GM23338 (cell line): ENCODE measurements at regions not wholly inside any gene's neighbourhood (a gene's known extent, or its start where the extent isn't known, plus 50 kb on each side); places are given as distances from the start of the nearest gene placed in this dataset.

Experiments
- ATAC-seq: fragments of 200-7000 bp; cut with Tn5 transposase; 3 replicates; pipeline ENCODE4 v1.9.1; 2020
- DNase-seq: peaks from one replicate; pipeline ENCODE4 v3.0.0-alpha.2; 2015; ENCODE audit warnings: low spot score
- H2AFZ ChIP-seq: fragments of 200-600 bp; sonication (generic); 2 replicates; pipeline ENCODE4 v1.8.0; 2016; ENCODE audit warnings: antibody characterized with exemption, mild to moderate bottlenecking, moderate library complexity
- H3F3A ChIP-seq: fragments of 200-600 bp; sonication (generic); replicated peaks from 2 replicates; pipeline ENCODE4 v1.8.0; 2017; ENCODE audit warnings: antibody characterized with exemption, mixed run types, low read depth
- H3K27ac ChIP-seq: fragments of 200-600 bp; sonication (generic); 2 replicates; pipeline ENCODE4 v1.6.1; 2016; ENCODE audit warnings: low read depth
- H3K27me3 ChIP-seq: fragments of 200-600 bp; sonication (generic); 2 replicates; pipeline ENCODE4 v1.8.0; 2016; ENCODE audit warnings: mild to moderate bottlenecking, mixed run types, moderate library complexity; ENCODE audit not compliant: insufficient read depth
- H3K36me3 ChIP-seq: fragments of 200-600 bp; sonication (generic); 2 replicates; pipeline ENCODE4 v1.8.0; 2016; ENCODE audit warnings: mild to moderate bottlenecking; ENCODE audit not compliant: insufficient read depth
- H3K4me1 ChIP-seq: fragments of 200-600 bp; sonication (generic); 2 replicates; pipeline ENCODE4 v1.8.0; 2016; ENCODE audit warnings: mild to moderate bottlenecking, moderate library complexity; ENCODE audit not compliant: insufficient read depth
- H3K4me2 ChIP-seq: fragments of 200-600 bp; sonication (generic); 2 replicates; pipeline ENCODE4 v1.7.1; 2017; ENCODE audit warnings: mixed run types
- H3K4me3 ChIP-seq: fragments of 200-600 bp; sonication (generic); 2 replicates; pipeline ENCODE4 v1.6.1; 2016; ENCODE audit warnings: mixed run types
- H3K79me2 ChIP-seq: fragments of 200-600 bp; sonication (generic); replicated peaks from 2 replicates; pipeline ENCODE4 v1.8.0; 2017; ENCODE audit warnings: mild to moderate bottlenecking; ENCODE audit not compliant: insufficient read depth
- H3K9me2 ChIP-seq: fragments of 200-600 bp; sonication (generic); 2 replicates; pipeline ENCODE4 v1.8.0; 2017; ENCODE audit not compliant: insufficient read depth
- H4K20me1 ChIP-seq: fragments of 200-600 bp; sonication (generic); replicated peaks from 2 replicates; pipeline ENCODE4 v1.8.0; 2017; ENCODE audit warnings: mild to moderate bottlenecking; ENCODE audit not compliant: insufficient read depth
- H3K27ac Mint-ChIP-seq: 2 replicates; pipeline ENCODE4 v1.8.0; 2020; ENCODE audit warnings: inconsistent platforms, mild to moderate bottlenecking, moderate library complexity, mixed read lengths
- H3K27me3 Mint-ChIP-seq: 3 replicates; pipeline ENCODE4 v1.8.0; 2022; ENCODE audit warnings: low read depth, mild to moderate bottlenecking, moderate library complexity, mixed read lengths, inconsistent platforms; ENCODE audit not compliant: insufficient read depth, poor library complexity
- H3K36me3 Mint-ChIP-seq: 3 replicates; pipeline ENCODE4 v1.8.0; 2021; ENCODE audit warnings: low read depth, mild to moderate bottlenecking, inconsistent platforms, moderate library complexity, mixed read lengths
- H3K4me1 Mint-ChIP-seq: 3 replicates; pipeline ENCODE4 v1.8.0; 2020; ENCODE audit warnings: mild to moderate bottlenecking, inconsistent platforms, mixed read lengths
- H3K4me3 Mint-ChIP-seq: 3 replicates; pipeline ENCODE4 v1.8.0; 2021; ENCODE audit warnings: moderate library complexity, mild to moderate bottlenecking, inconsistent platforms, mixed read lengths
- H3K9me3 Mint-ChIP-seq: 3 replicates; pipeline ENCODE4 v1.8.0; 2020; ENCODE audit warnings: moderate library complexity, mild to moderate bottlenecking, inconsistent platforms, mixed read lengths
- CREB1 ChIP-seq: fragments of 250-450 bp; sonication (Bioruptor Pico); IDR thresholded peaks from 2 replicates; pipeline ENCODE4 v1.5.0; 2020; ENCODE audit warnings: low read depth, mild to moderate bottlenecking, moderate library complexity
- EZH2 ChIP-seq: fragments of 200-600 bp; sonication (generic); IDR thresholded peaks from one replicate; pipeline ENCODE4 v1.8.0; 2017; ENCODE audit warnings: antibody characterized with exemption, mild to moderate bottlenecking, low read depth; ENCODE audit not compliant: unreplicated experiment
- EZH2phosphoT487 ChIP-seq: fragments of 200-600 bp; sonication (generic); IDR thresholded peaks from one replicate; pipeline ENCODE4 v1.8.1; 2018; ENCODE audit warnings: antibody characterized with exemption; ENCODE audit not compliant: unreplicated experiment
- JUNB ChIP-seq: IDR thresholded peaks from one replicate; pipeline ENCODE4 v1.6.1; 2016; ENCODE audit warnings: antibody characterized with exemption; ENCODE audit not compliant: unreplicated experiment
- NANOG ChIP-seq: IDR thresholded peaks from 2 replicates; pipeline ENCODE4 v1.6.1; 2016; ENCODE audit warnings: antibody characterized with exemption, borderline replicate concordance
- POLR2AphosphoS5 ChIP-seq: IDR thresholded peaks from 2 replicates; pipeline ENCODE4 v1.6.1; 2016; ENCODE audit warnings: antibody characterized with exemption, low read depth
- STAT1 ChIP-seq: IDR thresholded peaks from one replicate; pipeline ENCODE4 v1.6.1; 2016; ENCODE audit warnings: antibody characterized with exemption; ENCODE audit not compliant: unreplicated experiment
- ZNF114 ChIP-seq: fragments of 250-450 bp; sonication (Bioruptor Pico); IDR thresholded peaks from 2 replicates; pipeline ENCODE4 v1.5.0; 2020; ENCODE audit warnings: mild to moderate bottlenecking, moderate library complexity
- ZNF331 ChIP-seq: fragments of 250-450 bp; sonication (Bioruptor Pico); IDR thresholded peaks from 2 replicates; pipeline ENCODE4 v1.5.0; 2020; ENCODE audit warnings: low read depth, mild to moderate bottlenecking, moderate library complexity
- TF ChIP-seq, protein P1 (sequence below): IDR thresholded peaks from 2 replicates; pipeline ENCODE4 v1.6.1; 2016; ENCODE audit warnings: antibody characterized with exemption
- TF ChIP-seq, protein P2 (sequence below): IDR thresholded peaks from one replicate; pipeline ENCODE4 v1.6.1; 2018; ENCODE audit warnings: antibody characterized with exemption; ENCODE audit not compliant: unreplicated experiment
- TF ChIP-seq, protein P3 (sequence below): fragments of 250-450 bp; sonication (Bioruptor Pico); IDR thresholded peaks from 2 replicates; pipeline ENCODE4 v1.5.0; 2020; ENCODE audit warnings: mild to moderate bottlenecking, moderate library complexity
- TF ChIP-seq, protein P4 (sequence below), 2 experiments: fragments of 200-600 bp in 1 of 2; sonication (generic) in 1 of 2; conservative IDR thresholded peaks; 2 replicates each; pipeline versions ENCODE4 v1.5.1 to v1.6.1; 2016 to 2017; ENCODE audit warnings: antibody characterized with exemption in 2 of 2, low read depth in 2 of 2, mild to moderate bottlenecking in 2 of 2, moderate library complexity in 1 of 2

DNA sequence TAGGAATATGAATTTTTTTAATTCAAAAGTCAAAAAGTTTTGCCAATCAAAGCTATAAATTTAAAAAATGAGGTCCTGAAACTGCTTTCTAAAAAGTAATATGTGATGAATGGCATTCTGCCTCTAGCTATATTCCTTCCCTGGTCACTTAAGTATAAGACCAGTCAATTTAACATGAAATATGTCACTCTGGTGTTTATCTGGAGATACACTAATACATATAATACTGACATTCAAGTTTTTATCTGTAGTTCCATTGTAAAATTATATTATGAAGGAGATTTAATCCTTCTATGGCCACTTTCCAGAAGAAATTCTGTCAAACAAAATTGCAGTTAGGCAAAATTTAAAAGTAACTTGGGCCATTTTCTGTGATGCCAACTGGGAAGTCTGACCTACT, 236.8 kb downstream of the CNTN3 start:
- Mint-ChIP-seq H3K4me3 (no peak overlapping the region), H3K27ac (no peak overlapping the region), H3K27me3 (peaks cover 2% of the 10 kb centered on the region), H3K4me1 (peaks cover 9% of the 10 kb centered on the region), H3K9me3 (peaks cover 8% of the 10 kb centered on the region; the same call in 2 of the 3 replicates), H3K36me3 (peaks cover 5% of the 10 kb centered on the region; the same call in 2 of the 3 replicates)
- Histone ChIP-seq H3K27me3 (no peaks in the 10 kb centered on the region), H3K4me3 (no peak overlapping the region), H3K4me1 (no peaks in the 10 kb centered on the region), H3F3A (no peaks in the 10 kb centered on the region), H3K4me2 (no peak overlapping the region), H4K20me1 (no peaks in the 10 kb centered on the region), H3K79me2 (no peaks in the 10 kb centered on the region), H3K36me3 (no peaks in the 10 kb centered on the region), H3K27ac (no peak overlapping the region), H2AFZ (no peak overlapping the region), H3K9me2 (no peaks in the 10 kb centered on the region)
- ATAC-seq (no peak), DNase-seq (no peak)
- TF ChIP-seq JUNB (no peak), ZNF114 (CRISPR knock-in tag) (no peak), NANOG (no peak), STAT1 (no peak), EZH2phosphoT487 (no peak), ZNF331 (CRISPR knock-in tag) (no peak), EZH2 (no peak), POLR2AphosphoS5 (no peak), CREB1 (CRISPR knock-in tag) (no peak)
- TF ChIP-seq, protein P1, sequence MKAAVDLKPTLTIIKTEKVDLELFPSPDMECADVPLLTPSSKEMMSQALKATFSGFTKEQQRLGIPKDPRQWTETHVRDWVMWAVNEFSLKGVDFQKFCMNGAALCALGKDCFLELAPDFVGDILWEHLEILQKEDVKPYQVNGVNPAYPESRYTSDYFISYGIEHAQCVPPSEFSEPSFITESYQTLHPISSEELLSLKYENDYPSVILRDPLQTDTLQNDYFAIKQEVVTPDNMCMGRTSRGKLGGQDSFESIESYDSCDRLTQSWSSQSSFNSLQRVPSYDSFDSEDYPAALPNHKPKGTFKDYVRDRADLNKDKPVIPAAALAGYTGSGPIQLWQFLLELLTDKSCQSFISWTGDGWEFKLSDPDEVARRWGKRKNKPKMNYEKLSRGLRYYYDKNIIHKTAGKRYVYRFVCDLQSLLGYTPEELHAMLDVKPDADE: no peak
- TF ChIP-seq, protein P2, sequence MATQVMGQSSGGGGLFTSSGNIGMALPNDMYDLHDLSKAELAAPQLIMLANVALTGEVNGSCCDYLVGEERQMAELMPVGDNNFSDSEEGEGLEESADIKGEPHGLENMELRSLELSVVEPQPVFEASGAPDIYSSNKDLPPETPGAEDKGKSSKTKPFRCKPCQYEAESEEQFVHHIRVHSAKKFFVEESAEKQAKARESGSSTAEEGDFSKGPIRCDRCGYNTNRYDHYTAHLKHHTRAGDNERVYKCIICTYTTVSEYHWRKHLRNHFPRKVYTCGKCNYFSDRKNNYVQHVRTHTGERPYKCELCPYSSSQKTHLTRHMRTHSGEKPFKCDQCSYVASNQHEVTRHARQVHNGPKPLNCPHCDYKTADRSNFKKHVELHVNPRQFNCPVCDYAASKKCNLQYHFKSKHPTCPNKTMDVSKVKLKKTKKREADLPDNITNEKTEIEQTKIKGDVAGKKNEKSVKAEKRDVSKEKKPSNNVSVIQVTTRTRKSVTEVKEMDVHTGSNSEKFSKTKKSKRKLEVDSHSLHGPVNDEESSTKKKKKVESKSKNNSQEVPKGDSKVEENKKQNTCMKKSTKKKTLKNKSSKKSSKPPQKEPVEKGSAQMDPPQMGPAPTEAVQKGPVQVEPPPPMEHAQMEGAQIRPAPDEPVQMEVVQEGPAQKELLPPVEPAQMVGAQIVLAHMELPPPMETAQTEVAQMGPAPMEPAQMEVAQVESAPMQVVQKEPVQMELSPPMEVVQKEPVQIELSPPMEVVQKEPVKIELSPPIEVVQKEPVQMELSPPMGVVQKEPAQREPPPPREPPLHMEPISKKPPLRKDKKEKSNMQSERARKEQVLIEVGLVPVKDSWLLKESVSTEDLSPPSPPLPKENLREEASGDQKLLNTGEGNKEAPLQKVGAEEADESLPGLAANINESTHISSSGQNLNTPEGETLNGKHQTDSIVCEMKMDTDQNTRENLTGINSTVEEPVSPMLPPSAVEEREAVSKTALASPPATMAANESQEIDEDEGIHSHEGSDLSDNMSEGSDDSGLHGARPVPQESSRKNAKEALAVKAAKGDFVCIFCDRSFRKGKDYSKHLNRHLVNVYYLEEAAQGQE: no peak
- TF ChIP-seq, protein P3, sequence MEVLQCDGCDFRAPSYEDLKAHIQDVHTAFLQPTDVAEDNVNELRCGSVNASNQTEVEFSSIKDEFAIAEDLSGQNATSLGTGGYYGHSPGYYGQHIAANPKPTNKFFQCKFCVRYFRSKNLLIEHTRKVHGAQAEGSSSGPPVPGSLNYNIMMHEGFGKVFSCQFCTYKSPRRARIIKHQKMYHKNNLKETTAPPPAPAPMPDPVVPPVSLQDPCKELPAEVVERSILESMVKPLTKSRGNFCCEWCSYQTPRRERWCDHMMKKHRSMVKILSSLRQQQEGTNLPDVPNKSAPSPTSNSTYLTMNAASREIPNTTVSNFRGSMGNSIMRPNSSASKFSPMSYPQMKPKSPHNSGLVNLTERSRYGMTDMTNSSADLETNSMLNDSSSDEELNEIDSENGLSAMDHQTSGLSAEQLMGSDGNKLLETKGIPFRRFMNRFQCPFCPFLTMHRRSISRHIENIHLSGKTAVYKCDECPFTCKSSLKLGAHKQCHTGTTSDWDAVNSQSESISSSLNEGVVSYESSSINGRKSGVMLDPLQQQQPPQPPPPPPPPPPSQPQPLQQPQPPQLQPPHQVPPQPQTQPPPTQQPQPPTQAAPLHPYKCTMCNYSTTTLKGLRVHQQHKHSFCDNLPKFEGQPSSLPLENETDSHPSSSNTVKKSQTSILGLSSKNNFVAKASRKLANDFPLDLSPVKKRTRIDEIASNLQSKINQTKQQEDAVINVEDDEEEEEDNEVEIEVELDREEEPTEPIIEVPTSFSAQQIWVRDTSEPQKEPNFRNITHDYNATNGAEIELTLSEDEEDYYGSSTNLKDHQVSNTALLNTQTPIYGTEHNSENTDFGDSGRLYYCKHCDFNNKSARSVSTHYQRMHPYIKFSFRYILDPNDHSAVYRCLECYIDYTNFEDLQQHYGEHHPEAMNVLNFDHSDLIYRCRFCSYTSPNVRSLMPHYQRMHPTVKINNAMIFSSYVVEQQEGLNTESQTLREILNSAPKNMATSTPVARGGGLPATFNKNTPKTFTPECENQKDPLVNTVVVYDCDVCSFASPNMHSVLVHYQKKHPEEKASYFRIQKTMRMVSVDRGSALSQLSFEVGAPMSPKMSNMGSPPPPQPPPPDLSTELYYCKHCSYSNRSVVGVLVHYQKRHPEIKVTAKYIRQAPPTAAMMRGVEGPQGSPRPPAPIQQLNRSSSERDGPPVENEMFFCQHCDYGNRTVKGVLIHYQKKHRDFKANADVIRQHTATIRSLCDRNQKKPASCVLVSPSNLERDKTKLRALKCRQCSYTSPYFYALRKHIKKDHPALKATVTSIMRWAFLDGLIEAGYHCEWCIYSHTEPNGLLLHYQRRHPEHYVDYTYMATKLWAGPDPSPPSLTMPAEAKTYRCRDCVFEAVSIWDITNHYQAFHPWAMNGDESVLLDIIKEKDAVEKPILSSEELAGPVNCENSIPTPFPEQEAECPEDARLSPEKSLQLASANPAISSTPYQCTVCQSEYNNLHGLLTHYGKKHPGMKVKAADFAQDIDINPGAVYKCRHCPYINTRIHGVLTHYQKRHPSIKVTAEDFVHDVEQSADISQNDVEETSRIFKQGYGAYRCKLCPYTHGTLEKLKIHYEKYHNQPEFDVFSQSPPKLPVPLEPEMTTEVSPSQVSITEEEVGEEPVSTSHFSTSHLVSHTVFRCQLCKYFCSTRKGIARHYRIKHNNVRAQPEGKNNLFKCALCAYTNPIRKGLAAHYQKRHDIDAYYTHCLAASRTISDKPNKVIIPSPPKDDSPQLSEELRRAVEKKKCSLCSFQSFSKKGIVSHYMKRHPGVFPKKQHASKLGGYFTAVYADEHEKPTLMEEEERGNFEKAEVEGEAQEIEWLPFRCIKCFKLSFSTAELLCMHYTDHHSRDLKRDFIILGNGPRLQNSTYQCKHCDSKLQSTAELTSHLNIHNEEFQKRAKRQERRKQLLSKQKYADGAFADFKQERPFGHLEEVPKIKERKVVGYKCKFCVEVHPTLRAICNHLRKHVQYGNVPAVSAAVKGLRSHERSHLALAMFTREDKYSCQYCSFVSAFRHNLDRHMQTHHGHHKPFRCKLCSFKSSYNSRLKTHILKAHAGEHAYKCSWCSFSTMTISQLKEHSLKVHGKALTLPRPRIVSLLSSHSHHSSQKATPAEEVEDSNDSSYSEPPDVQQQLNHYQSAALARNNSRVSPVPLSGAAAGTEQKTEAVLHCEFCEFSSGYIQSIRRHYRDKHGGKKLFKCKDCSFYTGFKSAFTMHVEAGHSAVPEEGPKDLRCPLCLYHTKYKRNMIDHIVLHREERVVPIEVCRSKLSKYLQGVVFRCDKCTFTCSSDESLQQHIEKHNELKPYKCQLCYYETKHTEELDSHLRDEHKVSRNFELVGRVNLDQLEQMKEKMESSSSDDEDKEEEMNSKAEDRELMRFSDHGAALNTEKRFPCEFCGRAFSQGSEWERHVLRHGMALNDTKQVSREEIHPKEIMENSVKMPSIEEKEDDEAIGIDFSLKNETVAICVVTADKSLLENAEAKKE (CRISPR knock-in tag): no peak
- TF ChIP-seq, protein P4, sequence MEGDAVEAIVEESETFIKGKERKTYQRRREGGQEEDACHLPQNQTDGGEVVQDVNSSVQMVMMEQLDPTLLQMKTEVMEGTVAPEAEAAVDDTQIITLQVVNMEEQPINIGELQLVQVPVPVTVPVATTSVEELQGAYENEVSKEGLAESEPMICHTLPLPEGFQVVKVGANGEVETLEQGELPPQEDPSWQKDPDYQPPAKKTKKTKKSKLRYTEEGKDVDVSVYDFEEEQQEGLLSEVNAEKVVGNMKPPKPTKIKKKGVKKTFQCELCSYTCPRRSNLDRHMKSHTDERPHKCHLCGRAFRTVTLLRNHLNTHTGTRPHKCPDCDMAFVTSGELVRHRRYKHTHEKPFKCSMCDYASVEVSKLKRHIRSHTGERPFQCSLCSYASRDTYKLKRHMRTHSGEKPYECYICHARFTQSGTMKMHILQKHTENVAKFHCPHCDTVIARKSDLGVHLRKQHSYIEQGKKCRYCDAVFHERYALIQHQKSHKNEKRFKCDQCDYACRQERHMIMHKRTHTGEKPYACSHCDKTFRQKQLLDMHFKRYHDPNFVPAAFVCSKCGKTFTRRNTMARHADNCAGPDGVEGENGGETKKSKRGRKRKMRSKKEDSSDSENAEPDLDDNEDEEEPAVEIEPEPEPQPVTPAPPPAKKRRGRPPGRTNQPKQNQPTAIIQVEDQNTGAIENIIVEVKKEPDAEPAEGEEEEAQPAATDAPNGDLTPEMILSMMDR (conservative IDR thresholded peaks at IDR 0.05; ENCODE audit: low read depth in 2 of 2): no peak
